Smooth muscle cell (in vitro differentiated cells): ENCODE measurements at regions not wholly inside any gene's neighbourhood (a gene's known extent, or its start where the extent isn't known, plus 50 kb on each side); places are given as distances from the start of the nearest gene placed in this dataset.
A peak's percentile ranks its signal among the peaks of the same experiment; 100 is the strongest.

ENCODE experiments used
- DNase-seq: peaks from one replicate; lab custom pipeline; 2025; ENCODE audit not compliant: unreplicated experiment; lab: John Stamatoyannopoulos, UW
- H2AFZ ChIP-seq: fragments of 200-600 bp; sonication (generic); 2 replicates; pipeline ENCODE4 v1.6.0; 2016; ENCODE audit warnings: antibody characterized with exemption, low read depth, mild to moderate bottlenecking
- H3F3A ChIP-seq: fragments of 200-600 bp; sonication (generic); 2 replicates; pipeline ENCODE4 v1.6.0; 2017; ENCODE audit warnings: antibody characterized with exemption, low read depth
- H3K27ac ChIP-seq: fragments of 200-600 bp; sonication (generic); 2 replicates; pipeline ENCODE4 v1.5.1; 2016; ENCODE audit warnings: low read depth, mild to moderate bottlenecking
- H3K27me3 ChIP-seq: fragments of 200-600 bp; sonication (generic); 2 replicates; pipeline ENCODE4 v1.6.1; 2016; ENCODE audit warnings: low read depth, mild to moderate bottlenecking
- H3K36me3 ChIP-seq: fragments of 200-600 bp; sonication (generic); 2 replicates; pipeline ENCODE4 v1.5.1; 2016; ENCODE audit warnings: low read depth
- H3K4me1 ChIP-seq: fragments of 200-600 bp; sonication (generic); 2 replicates; pipeline ENCODE4 v1.5.1; 2016; ENCODE audit warnings: low read depth
- H3K4me2 ChIP-seq: fragments of 200-600 bp; sonication (generic); 2 replicates; pipeline ENCODE4 v1.6.0; 2016; ENCODE audit warnings: mild to moderate bottlenecking
- H3K4me3 ChIP-seq: fragments of 200-600 bp; sonication (generic); 2 replicates; pipeline ENCODE4 v1.5.1; 2016; ENCODE audit warnings: mild to moderate bottlenecking
- H3K79me2 ChIP-seq: fragments of 200-600 bp; sonication (generic); 2 replicates; pipeline ENCODE4 v1.6.0; 2016; ENCODE audit warnings: low read depth, mild to moderate bottlenecking
- H3K9ac ChIP-seq: fragments of 200-600 bp; sonication (generic); 2 replicates; pipeline ENCODE4 v1.6.0; 2016; ENCODE audit warnings: low read depth
- H3K9me3 ChIP-seq: fragments of 200-600 bp; sonication (generic); replicated peaks from 2 replicates; pipeline ENCODE4 v1.5.1; 2016; ENCODE audit warnings: low read depth
- H4K20me1 ChIP-seq: fragments of 200-600 bp; sonication (generic); 2 replicates; pipeline ENCODE4 v1.6.0; 2016; ENCODE audit warnings: low read depth
- WGBS: methylation state at CpG from one replicate; pipeline ENCODE4 v1.1.7; 2016; ENCODE audit warnings: low lambda C conversion rate; 5-methylcytosine and 5-hydroxymethylcytosine counted together
- TF ChIP-seq, protein P1 (sequence below): fragments of 200-600 bp; sonication (generic); IDR thresholded peaks from 2 replicates; pipeline ENCODE4 v1.5.1; 2017; ENCODE audit warnings: borderline replicate concordance, mild to moderate bottlenecking, antibody characterized with exemption; ENCODE audit not compliant: insufficient read depth, poor library complexity, severe bottlenecking

DNA sequence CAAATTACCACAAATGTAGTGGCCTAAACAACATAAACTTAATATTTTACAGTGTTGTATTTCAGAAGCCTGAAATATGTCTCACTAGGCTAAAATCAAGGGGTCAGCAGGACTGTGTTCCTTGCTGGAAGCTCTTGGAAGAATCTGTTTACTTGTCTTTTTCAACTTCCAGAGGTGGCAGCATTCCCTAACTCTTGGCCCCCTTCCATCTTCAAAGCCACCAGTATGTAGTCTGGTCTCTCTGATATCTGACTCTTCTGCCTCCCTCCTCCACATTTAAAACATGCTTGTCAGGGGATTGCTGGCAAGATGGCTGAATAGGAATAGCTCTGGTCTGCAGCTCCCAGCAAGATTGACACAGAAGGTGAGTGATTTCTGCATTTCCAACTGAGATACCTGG lies 567.5 kb downstream of the PLA2G4A start:
- Histone ChIP-seq H4K20me1 (no peaks in the 10 kb centered on the region), H3K4me3 (no peak overlapping the region), H3K9ac (no peak overlapping the region), H3F3A (no peaks in the 10 kb centered on the region), H3K9me3 (no peaks in the 10 kb centered on the region), H3K79me2 (no peaks in the 10 kb centered on the region), H3K27me3 (no peaks in the 10 kb centered on the region), H3K36me3 (no peaks in the 10 kb centered on the region), H3K4me2 (no peak overlapping the region), H2AFZ (peak overlapping the region; percentile 56), H3K27ac (no peak overlapping the region), H3K4me1 (no peaks in the 10 kb centered on the region)
- no peak for DNase-seq
- TF ChIP-seq, protein P1, sequence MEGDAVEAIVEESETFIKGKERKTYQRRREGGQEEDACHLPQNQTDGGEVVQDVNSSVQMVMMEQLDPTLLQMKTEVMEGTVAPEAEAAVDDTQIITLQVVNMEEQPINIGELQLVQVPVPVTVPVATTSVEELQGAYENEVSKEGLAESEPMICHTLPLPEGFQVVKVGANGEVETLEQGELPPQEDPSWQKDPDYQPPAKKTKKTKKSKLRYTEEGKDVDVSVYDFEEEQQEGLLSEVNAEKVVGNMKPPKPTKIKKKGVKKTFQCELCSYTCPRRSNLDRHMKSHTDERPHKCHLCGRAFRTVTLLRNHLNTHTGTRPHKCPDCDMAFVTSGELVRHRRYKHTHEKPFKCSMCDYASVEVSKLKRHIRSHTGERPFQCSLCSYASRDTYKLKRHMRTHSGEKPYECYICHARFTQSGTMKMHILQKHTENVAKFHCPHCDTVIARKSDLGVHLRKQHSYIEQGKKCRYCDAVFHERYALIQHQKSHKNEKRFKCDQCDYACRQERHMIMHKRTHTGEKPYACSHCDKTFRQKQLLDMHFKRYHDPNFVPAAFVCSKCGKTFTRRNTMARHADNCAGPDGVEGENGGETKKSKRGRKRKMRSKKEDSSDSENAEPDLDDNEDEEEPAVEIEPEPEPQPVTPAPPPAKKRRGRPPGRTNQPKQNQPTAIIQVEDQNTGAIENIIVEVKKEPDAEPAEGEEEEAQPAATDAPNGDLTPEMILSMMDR: no peak

DNA sequence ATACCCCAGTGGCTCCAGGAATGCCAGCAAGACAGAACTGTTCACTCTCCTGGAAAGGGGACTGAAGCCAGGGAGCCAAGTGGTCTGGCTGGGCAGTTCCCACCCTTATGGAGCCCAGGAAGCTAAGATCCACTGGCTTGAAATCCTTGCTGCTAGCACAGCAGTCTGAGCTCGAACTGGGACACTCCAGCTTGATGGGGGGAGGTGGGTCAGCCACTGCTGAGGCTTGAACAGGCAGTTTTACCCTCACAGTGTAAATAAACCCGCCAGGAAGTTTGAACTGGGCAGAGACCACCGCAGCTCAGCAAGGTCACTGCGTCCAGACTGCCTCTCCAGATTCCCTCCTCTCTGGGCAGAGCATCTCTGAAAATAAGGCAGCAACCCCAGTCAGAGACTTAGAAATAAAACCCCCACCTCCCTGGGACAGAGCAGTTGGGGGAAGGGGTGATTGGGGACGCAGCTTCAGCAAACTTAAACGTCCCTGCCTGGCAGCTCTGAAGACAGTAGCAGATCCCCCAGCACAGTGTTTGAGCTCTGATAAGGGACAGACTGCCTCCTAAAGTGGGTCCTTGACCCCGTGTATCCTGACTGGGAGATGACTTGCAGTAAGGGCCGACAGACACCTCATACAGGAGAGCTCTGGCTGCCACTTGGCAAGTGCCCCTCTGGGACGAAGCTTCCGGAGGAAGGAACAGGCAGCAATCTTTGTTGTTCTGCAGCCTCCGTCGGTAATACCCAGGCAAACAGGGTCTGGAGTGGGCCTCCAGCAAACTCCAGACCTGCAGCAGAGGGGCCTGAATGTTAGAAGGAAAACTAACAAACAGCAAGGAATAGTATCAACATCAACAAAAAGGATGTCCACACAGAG lies 568.4 kb downstream of the PLA2G4A start:
- no peak for DNase-seq
- no peaks in the 10 kb centered on the region for H3K9me3 ChIP-seq
- H3K4me3 ChIP-seq: no peak overlapping the region
- no peaks in the 10 kb centered on the region for H4K20me1 ChIP-seq
- TF ChIP-seq, protein P1: no peak
- no peaks in the 10 kb centered on the region for H3K79me2 ChIP-seq
- WGBS: 53% methylated on average over 12 of the region's 12 CpGs
- H3K4me2 ChIP-seq: no peak overlapping the region
- H3K27me3 ChIP-seq: no peaks in the 10 kb centered on the region
- H2AFZ ChIP-seq: peak overlapping the region; percentile 56
- no peaks in the 10 kb centered on the region for H3K36me3 ChIP-seq
- H3K27ac ChIP-seq: no peak overlapping the region
- no peaks in the 10 kb centered on the region for H3F3A ChIP-seq
- H3K9ac ChIP-seq: no peak overlapping the region
- H3K4me1 ChIP-seq: no peaks in the 10 kb centered on the region

DNA sequence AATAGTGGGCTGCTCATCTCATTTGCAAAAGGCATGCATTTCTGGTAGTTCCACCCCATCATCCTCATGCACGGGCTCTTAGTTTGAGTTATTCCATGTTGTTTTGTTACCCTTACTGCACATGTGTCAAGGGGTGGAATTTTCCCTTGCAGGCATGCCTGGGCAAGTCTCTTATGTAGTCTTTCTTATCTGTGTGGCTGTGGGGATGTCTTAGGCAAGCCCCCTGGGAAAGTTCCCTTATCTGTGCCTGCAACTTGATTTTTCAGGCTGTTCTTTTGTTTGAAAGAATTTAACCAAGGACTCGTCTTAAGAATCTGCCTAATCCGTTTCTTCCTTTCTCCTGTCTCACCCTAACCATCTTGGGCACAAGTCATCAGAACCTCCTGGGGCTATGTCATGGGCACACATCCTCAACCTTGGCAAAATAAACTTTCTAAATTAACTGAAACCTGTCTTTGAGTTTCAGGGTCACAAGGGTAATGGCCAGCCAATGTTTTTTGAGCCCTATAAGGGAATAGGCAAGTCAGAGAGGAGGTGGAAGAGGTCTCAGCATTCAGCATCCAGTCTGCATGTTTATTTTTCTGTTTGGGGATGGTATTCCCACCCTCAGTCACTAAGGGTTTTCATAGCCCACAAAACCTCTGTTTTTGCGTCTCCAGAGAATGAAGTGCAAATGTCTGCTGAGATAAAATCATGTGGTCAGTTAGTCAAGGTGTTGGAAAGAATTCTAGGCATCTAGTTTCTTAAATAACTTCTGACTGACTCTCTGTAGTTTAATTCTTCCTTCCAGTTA lies 579.7 kb downstream of the PLA2G4A start:
- Histone ChIP-seq H3K9ac (peak overlapping the region; percentile 92), H3K27me3 (no peaks in the 10 kb centered on the region)
- WGBS: 5% methylated on average over 4 of the region's 4 CpGs

More for the DNA sequence above, 579.7 kb downstream of the PLA2G4A start:
- Histone ChIP-seq H4K20me1 (no peaks in the 10 kb centered on the region), H3K4me1 (peaks cover 17% of the 10 kb centered on the region), H3K79me2 (no peaks in the 10 kb centered on the region), H3K4me2 (peak overlapping the region; percentile 55), H3K9me3 (no peaks in the 10 kb centered on the region), H3K36me3 (no peaks in the 10 kb centered on the region), H3K27ac (peak overlapping the region; percentile 99), H2AFZ (peak overlapping the region; percentile 67), H3K4me3 (no peak overlapping the region), H3F3A (peaks cover 16% of the 10 kb centered on the region)
- TF ChIP-seq, protein P1: no peak
- DNase-seq: no peak
